ENCODE measurements at regions not wholly inside any gene's neighbourhood (a gene's known extent, or its start where the extent isn't known, plus 50 kb on each side); places are given as distances from the start of the nearest gene placed in this dataset.
"Not testable (repeated sequence)": the region's sequence is repeated elsewhere in the genome, so short reads cannot be mapped to it uniquely, and the experiment has no call there.

DNA sequence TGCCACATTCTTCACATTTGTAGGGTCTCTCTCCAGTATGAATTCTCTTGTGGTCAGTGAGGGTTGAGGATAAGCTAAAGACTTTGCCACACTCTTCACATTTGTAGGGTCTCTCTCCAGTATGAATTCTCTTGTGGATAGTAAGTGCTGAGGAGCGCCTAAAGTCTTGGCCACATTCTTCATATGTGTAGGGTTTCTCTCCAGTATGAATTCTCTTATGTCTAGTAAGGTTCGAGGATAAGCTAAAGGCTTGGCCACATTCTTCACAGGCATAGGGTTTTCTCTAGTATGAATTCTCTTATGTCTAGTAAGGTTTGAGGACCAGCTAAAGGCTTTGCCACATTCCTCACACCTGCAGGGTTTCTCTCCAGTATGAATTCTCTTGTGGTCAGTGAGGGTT lies 706.9 kb upstream of the ZNF722 start:
- DNase-seq: not testable (repeated sequence)

DNA sequence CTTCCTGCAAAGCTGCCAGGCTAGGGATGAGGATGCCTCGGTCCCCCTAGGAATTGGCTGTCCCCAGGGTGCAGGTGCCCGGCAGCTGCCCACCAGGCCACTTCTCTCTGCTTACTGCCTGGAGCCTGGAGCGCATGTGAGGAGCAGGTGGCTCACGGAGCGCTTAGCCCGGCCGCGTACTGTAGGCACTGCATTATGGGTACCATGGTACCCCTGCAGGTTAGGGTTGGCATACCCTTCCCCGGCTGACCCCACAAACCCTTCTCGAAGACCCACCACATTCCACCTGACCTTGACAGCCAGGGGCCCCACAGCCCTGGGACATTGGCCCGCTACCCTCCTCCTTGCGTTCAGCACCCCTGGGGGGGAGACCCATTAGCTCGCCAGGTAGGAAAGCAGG lies 681.1 kb upstream of the ZNF722 start:
- DNase-seq: not testable (repeated sequence)

DNA sequence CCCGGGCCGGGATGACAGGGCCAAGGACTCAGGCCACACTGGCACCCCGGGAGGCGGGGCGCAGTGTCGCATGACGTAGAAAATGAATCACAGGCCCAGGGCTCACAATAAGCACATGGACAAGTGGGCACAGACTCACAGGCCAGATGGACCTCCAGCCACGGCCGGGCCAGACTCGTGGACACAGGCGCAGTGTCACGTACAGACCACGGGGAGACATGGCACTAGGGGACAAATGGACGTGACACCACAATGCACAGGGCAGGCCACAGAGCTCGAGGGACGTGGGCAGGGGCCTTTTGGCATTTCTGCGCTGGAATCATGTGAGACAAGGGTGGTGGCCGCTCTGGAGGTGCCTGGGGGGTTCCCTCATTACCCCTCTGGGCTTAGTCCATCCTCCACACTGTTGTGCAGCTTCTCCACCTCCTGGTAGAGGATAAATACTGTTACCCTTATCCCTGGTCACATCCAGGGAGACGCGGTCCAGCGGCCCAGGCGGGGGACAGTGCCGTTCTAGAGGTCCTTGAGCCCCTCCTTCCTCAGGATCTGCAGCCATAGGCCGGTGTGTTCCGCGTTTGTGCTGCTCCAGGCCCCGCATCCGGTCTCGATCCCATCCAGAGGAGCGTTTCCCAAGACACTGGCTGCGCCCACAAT lies 649.8 kb upstream of the ZNF722 start:
- DNase-seq: peak; percentile 9

DNA sequence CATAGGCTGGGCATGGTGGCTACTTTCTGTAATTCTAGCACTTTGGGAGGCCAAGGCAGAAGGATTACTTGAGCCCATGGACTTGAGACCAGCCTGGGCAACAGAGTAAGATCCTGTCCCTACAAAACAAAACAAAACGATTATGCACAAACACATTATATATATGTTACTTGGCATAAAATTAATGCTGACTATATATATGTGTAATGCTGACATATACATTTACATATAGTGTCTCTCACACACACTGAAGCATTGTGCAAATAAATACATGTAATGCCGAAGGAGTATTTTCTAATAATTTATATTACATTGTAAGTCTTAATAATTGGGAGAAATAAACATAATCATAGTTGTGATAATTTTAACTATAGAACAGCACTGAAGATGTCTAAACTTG lies 621.8 kb upstream of the ZNF722 start:
- no peak for DNase-seq

DNA sequence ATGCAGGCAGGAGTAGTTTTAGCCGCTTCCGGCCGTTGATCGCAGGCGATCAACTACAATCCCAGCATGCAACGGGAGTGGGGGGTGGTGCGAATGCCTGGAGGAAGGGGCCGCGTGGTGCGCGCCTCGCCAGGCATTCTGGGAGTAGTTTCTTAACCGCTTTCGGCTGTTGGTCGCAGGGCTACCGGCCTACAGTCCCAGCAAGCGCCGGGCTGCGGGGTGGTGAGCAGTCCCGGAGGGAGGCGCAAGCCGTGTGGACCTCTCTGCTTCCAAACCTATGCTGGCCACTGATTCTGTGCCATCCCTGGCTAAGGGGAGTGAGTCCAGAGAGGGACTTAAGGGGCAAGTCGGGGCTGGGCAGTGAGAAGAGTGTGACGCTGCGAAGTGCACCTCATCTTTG lies 604.5 kb upstream of the ZNF722 start:
- DNase-seq: not testable (repeated sequence)

DNA sequence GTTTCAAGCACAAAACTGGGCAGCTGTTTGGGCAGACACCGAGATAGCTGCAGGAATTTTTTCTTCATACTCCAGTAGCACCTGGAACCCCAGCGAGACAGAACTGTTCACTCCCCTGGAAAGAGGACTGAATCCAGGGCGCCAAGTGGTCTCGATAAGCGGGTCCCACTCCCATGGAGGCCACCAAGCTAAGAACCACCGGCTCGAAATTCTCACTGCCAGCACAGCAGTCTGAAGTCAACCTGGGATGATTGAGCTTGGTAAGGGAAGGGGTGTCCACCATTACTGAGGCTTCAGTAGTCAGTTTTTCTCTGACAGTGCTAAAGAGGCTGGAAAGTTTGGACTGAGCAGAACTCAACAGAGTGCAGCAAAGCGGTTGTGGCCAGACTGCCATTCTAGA lies 590.8 kb upstream of the ZNF722 start:
- not testable (repeated sequence) for DNase-seq
